ENCODE measurements at regions not wholly inside any gene's neighbourhood (a gene's known extent, or its start where the extent isn't known, plus 50 kb on each side); places are given as distances from the start of the nearest gene placed in this dataset.

DNA sequence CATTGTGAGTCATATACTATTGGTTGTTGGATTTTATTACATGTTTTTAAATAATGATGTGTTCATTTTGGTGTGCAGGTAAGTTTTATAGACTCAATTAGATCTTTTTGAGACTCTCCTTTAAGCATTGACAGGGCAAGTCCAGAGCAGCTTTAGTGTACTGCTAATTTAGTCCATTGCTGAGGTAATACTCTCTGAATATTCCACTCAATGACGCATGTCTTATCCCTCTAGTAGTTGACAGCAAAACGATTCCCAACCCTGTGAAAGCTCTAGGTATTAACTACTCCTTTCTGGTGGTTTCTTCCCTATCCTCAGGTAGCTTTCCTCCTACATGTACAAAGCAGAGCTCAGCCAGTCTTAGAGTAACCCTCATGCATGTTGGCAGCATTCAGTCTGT is 373.5 kb upstream of the MAP3K7 start:
- no peak for TF ChIP-seq EP300 (IDR thresholded peaks at IDR 0.05)
- TF ChIP-seq, protein P1, sequence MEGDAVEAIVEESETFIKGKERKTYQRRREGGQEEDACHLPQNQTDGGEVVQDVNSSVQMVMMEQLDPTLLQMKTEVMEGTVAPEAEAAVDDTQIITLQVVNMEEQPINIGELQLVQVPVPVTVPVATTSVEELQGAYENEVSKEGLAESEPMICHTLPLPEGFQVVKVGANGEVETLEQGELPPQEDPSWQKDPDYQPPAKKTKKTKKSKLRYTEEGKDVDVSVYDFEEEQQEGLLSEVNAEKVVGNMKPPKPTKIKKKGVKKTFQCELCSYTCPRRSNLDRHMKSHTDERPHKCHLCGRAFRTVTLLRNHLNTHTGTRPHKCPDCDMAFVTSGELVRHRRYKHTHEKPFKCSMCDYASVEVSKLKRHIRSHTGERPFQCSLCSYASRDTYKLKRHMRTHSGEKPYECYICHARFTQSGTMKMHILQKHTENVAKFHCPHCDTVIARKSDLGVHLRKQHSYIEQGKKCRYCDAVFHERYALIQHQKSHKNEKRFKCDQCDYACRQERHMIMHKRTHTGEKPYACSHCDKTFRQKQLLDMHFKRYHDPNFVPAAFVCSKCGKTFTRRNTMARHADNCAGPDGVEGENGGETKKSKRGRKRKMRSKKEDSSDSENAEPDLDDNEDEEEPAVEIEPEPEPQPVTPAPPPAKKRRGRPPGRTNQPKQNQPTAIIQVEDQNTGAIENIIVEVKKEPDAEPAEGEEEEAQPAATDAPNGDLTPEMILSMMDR (IDR thresholded peaks at IDR 0.05) = no peak

Data from upper lobe of left lung (tissue), 4 donors.